ENCODE measurements at regions not wholly inside any gene's neighbourhood (a gene's known extent, or its start where the extent isn't known, plus 50 kb on each side); places are given as distances from the start of the nearest gene placed in this dataset.

DNA sequence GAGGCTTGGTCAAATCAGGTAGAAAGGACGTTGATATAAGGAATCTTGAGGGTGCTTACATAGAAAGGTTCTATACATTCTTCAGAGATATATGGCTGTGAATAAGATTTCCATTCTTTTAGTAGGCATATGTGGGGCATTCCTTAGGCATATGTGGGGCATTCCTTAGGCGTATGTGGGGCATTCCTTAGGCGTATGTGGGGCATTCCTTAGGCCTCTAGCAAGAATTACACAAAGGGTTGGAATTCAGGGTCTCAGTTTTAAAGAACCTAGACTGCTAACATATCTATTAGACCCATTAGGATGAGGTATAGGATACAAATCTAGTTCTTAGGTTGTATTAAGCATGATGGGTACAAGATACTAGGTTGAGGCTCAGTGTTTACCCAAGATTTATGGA lies 607.8 kb downstream of the SI start:
- TF ChIP-seq, protein P1, sequence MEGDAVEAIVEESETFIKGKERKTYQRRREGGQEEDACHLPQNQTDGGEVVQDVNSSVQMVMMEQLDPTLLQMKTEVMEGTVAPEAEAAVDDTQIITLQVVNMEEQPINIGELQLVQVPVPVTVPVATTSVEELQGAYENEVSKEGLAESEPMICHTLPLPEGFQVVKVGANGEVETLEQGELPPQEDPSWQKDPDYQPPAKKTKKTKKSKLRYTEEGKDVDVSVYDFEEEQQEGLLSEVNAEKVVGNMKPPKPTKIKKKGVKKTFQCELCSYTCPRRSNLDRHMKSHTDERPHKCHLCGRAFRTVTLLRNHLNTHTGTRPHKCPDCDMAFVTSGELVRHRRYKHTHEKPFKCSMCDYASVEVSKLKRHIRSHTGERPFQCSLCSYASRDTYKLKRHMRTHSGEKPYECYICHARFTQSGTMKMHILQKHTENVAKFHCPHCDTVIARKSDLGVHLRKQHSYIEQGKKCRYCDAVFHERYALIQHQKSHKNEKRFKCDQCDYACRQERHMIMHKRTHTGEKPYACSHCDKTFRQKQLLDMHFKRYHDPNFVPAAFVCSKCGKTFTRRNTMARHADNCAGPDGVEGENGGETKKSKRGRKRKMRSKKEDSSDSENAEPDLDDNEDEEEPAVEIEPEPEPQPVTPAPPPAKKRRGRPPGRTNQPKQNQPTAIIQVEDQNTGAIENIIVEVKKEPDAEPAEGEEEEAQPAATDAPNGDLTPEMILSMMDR (IDR thresholded peaks at IDR 0.05) = no peak
- no peak for TF ChIP-seq POLR2A (IDR thresholded peaks at IDR 0.05)
